GM10266 (cell line): ENCODE measurements at regions not wholly inside any gene's neighbourhood (a gene's known extent, or its start where the extent isn't known, plus 50 kb on each side); places are given as distances from the start of the nearest gene placed in this dataset.

Source experiments
- DNase-seq: peaks from one replicate; pipeline ENCODE4 v3.0.0; 2012; ENCODE audit errors: extremely low spot score
- TF ChIP-seq, protein P1 (sequence below): IDR thresholded peaks from 2 replicates; pipeline ENCODE4 v1.5.1; 2012; ENCODE audit warnings: mild to moderate bottlenecking, low read depth; ENCODE audit not compliant: control insufficient read depth, insufficient read depth; ENCODE audit errors: missing control alignments

DNA sequence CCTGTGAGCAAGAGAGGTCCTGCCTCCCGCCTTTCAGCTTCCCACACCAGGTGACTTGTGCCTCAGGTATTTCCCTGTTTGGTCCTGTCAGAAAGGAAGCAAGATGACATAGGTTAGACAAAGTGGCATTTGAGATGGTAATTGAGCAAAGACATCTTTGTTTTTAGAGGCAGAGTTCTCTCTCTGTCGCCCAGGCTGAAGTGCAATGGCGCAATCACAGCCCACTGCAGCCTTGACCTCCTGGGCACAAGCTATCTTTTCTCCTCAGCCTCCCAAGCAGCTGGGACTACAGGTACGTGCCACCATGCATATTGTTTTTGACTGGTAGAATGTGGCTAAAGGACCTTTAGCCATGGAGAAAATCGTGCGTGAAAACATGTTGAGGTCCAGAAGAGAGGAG is 339.1 kb downstream of the FGF9 start:
- TF ChIP-seq, protein P1, sequence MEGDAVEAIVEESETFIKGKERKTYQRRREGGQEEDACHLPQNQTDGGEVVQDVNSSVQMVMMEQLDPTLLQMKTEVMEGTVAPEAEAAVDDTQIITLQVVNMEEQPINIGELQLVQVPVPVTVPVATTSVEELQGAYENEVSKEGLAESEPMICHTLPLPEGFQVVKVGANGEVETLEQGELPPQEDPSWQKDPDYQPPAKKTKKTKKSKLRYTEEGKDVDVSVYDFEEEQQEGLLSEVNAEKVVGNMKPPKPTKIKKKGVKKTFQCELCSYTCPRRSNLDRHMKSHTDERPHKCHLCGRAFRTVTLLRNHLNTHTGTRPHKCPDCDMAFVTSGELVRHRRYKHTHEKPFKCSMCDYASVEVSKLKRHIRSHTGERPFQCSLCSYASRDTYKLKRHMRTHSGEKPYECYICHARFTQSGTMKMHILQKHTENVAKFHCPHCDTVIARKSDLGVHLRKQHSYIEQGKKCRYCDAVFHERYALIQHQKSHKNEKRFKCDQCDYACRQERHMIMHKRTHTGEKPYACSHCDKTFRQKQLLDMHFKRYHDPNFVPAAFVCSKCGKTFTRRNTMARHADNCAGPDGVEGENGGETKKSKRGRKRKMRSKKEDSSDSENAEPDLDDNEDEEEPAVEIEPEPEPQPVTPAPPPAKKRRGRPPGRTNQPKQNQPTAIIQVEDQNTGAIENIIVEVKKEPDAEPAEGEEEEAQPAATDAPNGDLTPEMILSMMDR = no peak
- no peak for DNase-seq

DNA sequence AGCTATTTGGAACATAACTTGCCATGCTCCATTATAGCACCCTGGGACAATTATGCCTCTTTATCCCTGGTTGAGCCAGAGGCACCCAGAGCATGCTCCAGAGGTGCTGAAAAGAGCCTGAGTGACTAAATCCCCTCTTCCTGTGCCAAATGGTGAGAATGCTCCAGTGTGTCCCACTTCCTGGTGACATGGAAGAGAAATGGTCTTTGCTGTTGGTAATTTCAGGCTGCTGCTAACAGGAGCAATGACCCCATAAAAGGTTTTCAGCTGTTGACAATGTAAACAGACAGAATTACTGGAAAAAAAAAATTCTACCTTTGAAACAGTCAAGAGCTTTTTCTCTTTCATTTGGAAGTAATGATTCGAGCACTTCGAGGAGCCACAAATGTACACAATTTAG is 341.8 kb downstream of the FGF9 start:
- no peak for DNase-seq
- TF ChIP-seq, protein P1 = no peak

DNA sequence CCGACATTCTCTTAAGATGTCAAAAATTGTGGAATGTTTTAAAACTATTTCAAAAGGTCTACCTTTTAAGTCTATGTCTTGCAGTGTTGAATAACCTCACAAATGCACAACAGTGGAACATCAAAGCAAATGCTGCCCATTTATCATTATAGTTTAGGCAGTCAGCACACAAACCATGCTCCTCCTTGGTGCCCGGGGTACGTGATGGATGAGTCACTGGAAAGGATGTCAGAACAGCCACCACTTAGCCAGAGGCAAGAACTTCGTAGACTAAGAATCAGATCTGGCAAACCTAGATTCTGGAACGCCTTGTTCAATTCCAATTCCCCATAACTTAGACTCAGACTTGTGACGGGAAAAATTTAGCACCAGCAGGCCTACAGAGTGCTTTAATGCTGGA is 343.6 kb downstream of the FGF9 start:
- TF ChIP-seq, protein P1 = no peak
- DNase-seq = no peak

DNA sequence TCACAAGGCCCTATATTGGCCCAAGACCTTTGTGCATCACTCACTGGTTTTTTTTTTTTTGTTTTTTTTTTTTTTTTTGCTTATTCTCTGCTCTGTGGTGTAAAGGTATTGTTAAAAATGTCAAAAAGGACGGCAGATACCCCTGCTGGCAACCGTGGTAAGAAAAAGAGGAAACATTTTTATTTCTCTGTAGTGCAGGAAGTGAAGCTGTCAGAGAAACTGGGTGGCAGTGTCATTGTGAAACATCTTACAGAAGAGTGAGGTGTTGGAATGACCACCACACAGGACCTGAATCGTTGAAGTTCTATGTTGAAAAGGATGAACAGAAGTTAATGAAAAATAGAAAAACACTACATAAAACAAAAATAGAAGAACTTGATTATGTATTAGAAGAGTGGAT is 346.4 kb downstream of the FGF9 start:
- TF ChIP-seq, protein P1 = no peak
- DNase-seq = no peak

DNA sequence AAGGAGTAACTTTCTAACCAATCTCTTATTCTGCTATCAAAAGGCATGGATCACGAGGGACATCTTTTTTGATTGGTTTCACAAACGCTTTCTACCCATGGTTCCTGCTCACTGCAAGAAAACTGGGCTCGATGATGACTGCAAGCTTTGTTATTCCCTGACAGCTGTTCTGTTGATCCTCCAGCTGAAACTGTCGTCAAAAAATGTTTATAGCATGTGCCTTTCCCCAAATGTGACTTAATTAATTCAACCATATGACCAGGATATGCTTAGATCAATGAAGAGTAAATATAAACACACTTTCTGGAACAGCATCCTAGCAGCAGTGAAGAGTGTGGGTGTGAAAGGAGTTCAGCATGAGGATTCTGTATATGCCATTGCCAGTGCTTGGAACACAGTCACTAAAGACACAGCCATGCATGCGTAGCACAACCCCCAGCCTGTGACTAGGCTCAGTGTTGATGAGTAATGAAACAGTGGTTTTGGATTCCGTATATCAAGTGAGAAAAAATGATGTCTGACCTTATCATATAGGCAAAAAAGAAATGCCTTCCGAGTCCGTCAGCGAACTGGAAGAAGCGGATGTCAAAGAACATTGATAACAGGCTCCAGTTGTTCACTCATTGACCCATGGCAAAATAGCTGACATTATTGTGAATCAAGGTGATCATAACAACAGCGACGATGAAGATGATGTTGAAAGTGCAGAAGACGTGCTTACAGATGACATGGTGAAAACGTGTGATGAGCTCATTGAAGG is 347.4 kb downstream of the FGF9 start:
- no peak for DNase-seq
- TF ChIP-seq, protein P1 = no peak

DNA sequence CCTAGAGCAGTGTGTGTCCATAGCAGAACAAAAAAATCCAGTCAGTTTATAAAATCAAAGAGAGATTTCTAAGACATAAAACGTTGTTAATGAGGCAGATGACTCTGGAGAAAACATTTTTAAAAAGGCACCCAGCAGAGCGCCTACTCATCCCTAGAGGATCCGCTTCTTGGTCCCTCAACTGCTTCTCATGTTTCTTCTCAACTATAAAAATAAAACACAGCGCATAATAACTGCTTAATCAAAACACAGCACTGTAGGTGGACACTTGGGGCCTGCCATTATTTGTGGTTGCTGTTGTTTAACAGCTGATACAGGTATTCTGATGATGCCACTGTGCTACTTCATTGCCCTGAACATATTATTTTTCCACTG is 347.9 kb downstream of the FGF9 start:
- TF ChIP-seq, protein P1 = no peak
- DNase-seq = no peak

DNA sequence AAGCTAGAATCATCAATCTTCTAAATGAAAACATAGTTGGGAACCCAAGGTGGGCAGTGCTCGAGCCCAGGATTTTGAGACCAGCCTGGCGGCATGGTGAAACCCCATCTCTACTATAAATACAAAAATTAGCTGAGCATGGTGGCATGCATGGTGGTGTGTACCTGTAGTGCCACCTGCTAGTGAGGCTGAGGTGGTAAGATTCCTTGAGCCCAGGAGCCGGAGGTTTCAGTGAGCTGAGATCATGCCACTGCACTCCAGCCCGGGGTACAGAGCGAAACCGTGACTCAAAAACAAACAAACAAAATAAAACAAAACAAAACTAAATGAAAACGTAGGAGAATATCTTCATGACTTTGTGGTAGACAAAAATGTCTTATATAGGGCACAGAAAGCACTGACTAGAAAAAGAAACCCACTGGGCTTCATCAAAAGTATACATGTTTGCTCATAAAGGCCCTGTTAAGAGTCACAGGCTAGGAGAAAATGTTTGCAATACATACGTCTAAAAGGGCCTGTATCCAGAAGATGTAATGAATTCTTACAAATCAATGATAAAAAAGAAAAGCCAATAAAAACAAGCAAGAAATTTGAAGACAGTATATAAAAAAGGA is 353.6 kb downstream of the FGF9 start:
- no peak for DNase-seq
- TF ChIP-seq, protein P1 = no peak
